ENCODE measurements at regions not wholly inside any gene's neighbourhood (a gene's known extent, or its start where the extent isn't known, plus 50 kb on each side); places are given as distances from the start of the nearest gene placed in this dataset.

- TF ChIP-seq CTCF (IDR thresholded peaks at IDR 0.05): no peak
- no peak for TF ChIP-seq RCOR1 (IDR thresholded peaks at IDR 0.05; ENCODE audit: low read length)
- TF ChIP-seq USF2 (IDR thresholded peaks at IDR 0.05; ENCODE audit: borderline replicate concordance, low read depth, low read length): no peak
- TF ChIP-seq NRF1 (IDR thresholded peaks at IDR 0.05; ENCODE audit: low read depth, low read length): no peak
These were observed 97.3 kb upstream of the FZD10 start for GRCh38 chr12:130064999-130065398.

All from SK-N-SH (cell line).